Parathyroid adenoma (tissue), 2 donors: ENCODE measurements at regions not wholly inside any gene's neighbourhood (a gene's known extent, or its start where the extent isn't known, plus 50 kb on each side); places are given as distances from the start of the nearest gene placed in this dataset.

Source experiments
- H2AFZ ChIP-seq: fragments of 300-600 bp; sonication (generic); one replicate; pipeline ENCODE4 v1.7.0; 2017; ENCODE audit warnings: antibody characterized with exemption, mild to moderate bottlenecking
- H3K27ac ChIP-seq: fragments of 300-600 bp; sonication (generic); one replicate; pipeline ENCODE4 v1.7.0; 2017
- H3K27me3 ChIP-seq: fragments of 300-600 bp; sonication (generic); one replicate; pipeline ENCODE4 v1.7.0; 2017; ENCODE audit warnings: low read length; ENCODE audit not compliant: control insufficient read depth, insufficient read depth
- H3K36me3 ChIP-seq: fragments of 300-600 bp; sonication (generic); one replicate; pipeline ENCODE4 v1.7.0; 2017; ENCODE audit warnings: low read length; ENCODE audit not compliant: control insufficient read depth, insufficient read depth
- H3K4me1 ChIP-seq: fragments of 300-600 bp; sonication (generic); one replicate; pipeline ENCODE4 v1.7.0; 2017; ENCODE audit warnings: control low read depth
- H3K4me2 ChIP-seq: fragments of 300-600 bp; sonication (generic); one replicate; pipeline ENCODE4 v1.7.0; 2017; ENCODE audit warnings: low read length
- H3K4me3 ChIP-seq: fragments of 300-600 bp; sonication (generic); one replicate; pipeline ENCODE4 v1.7.0; 2017; ENCODE audit warnings: low read depth, low read length
- H3K79me2 ChIP-seq: fragments of 300-600 bp; sonication (generic); one replicate; pipeline ENCODE4 v1.7.0; 2017; ENCODE audit warnings: control low read depth
- H3K9ac ChIP-seq: fragments of 300-600 bp; sonication (generic); one replicate; pipeline ENCODE4 v1.7.0; 2017; ENCODE audit warnings: mild to moderate bottlenecking
- H3K9me3 ChIP-seq: fragments of 300-600 bp; sonication (generic); one replicate; pipeline ENCODE4 v1.7.0; 2017; ENCODE audit warnings: low read length; ENCODE audit not compliant: control insufficient read depth
- TF ChIP-seq, protein P1 (sequence below): fragments of 300-600 bp; sonication (generic); IDR thresholded peaks from one replicate; pipeline ENCODE4 v1.7.0; 2017; ENCODE audit warnings: antibody characterized with exemption, mild to moderate bottlenecking
- donor health status: primary hyperparathyroidism.

DNA sequence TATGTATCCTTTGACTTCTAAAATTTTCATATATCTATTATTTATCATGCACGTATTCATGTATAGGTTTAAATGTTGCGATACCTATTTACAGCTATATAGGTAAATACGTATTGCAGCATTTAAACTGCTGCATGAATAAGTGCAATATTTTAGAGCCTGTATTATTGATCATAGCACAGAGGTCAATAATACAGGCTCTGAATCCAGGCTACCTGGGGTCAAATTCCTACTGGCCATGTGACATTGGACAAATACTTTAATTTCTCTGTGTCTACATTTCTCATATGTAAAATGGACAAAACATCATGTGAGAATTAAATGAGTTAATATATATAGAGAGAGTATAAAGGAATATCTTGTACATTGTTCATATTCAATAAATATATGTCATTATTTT, 352.9 kb upstream of the ROBO2 start:
- H3K4me3 ChIP-seq = no peak overlapping the region
- TF ChIP-seq, protein P1, sequence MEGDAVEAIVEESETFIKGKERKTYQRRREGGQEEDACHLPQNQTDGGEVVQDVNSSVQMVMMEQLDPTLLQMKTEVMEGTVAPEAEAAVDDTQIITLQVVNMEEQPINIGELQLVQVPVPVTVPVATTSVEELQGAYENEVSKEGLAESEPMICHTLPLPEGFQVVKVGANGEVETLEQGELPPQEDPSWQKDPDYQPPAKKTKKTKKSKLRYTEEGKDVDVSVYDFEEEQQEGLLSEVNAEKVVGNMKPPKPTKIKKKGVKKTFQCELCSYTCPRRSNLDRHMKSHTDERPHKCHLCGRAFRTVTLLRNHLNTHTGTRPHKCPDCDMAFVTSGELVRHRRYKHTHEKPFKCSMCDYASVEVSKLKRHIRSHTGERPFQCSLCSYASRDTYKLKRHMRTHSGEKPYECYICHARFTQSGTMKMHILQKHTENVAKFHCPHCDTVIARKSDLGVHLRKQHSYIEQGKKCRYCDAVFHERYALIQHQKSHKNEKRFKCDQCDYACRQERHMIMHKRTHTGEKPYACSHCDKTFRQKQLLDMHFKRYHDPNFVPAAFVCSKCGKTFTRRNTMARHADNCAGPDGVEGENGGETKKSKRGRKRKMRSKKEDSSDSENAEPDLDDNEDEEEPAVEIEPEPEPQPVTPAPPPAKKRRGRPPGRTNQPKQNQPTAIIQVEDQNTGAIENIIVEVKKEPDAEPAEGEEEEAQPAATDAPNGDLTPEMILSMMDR = no peak
- H3K4me1 ChIP-seq = no peaks in the 10 kb centered on the region
- no peaks in the 10 kb centered on the region for H3K27me3 ChIP-seq
- H3K9ac ChIP-seq = no peak overlapping the region
- no peak overlapping the region for H3K27ac ChIP-seq
- H3K4me2 ChIP-seq = no peak overlapping the region
- H3K36me3 ChIP-seq = no peaks in the 10 kb centered on the region
- H2AFZ ChIP-seq = no peak overlapping the region
- H3K9me3 ChIP-seq = no peaks in the 10 kb centered on the region
- no peaks in the 10 kb centered on the region for H3K79me2 ChIP-seq

DNA sequence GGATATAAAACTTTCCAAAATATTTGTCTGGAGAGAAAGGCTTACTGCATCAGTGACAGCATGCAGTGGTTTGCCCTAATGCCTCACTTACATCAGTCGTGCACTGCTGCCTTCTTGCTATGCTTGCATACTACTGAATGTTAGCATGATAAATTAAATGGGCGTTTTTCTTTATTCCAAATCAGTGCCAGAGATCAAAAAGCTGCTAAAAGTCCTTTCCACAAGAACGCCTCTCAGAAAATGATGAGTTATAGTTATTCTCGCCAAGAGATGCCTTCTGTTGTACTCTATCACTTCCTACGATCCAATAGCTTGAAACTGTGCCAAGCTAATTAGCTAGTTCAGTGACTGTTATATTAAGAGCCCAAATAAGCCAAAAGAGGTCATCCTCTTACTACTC, 345.8 kb upstream of the ROBO2 start:
- H3K4me3 ChIP-seq = no peak overlapping the region
- no peaks in the 10 kb centered on the region for H3K36me3 ChIP-seq

DNA sequence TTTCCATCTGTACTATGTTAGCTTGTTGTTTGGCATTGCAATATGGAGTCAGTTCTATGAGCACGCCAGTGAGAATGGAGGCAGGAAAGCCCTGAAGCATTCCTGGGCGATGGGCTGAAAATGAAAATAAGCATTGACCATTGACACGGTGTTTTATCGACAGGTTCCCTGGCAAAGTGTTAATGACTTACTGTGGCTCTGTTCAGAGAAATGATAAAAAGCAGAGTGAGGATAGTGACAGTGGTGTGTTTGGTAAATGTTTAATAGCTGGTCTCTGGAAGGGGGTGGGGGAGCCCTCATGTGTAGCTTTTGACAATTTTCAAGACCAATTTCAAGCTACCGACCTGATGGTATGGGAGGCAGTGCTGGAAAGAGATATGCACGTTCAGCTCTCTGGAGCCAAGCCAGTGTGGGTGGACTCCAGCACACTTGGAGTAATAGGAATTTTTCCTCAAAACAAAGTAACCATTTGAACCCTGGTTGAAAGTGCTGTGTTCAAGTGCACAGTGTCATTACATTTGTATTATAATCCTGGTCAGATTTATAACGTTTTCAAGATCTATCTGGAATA, 341.7 kb upstream of the ROBO2 start:
- TF ChIP-seq, protein P1 = no peak
- no peaks in the 10 kb centered on the region for H3K36me3 ChIP-seq
- H3K4me3 ChIP-seq = no peak overlapping the region
- H3K27me3 ChIP-seq = no peaks in the 10 kb centered on the region
- no peaks in the 10 kb centered on the region for H3K4me1 ChIP-seq
- H3K27ac ChIP-seq = no peak overlapping the region
- H3K9me3 ChIP-seq = no peaks in the 10 kb centered on the region
- H2AFZ ChIP-seq = no peak overlapping the region
- H3K79me2 ChIP-seq = no peaks in the 10 kb centered on the region
- H3K9ac ChIP-seq = no peak overlapping the region
- H3K4me2 ChIP-seq = no peak overlapping the region

More for the DNA sequence above, 345.8 kb upstream of the ROBO2 start:
- TF ChIP-seq, protein P1 = no peak
- Histone ChIP-seq H3K9me3 (no peaks in the 10 kb centered on the region), H3K4me2 (no peak overlapping the region), H3K9ac (no peak overlapping the region), H3K27ac (no peak overlapping the region), H3K27me3 (no peaks in the 10 kb centered on the region), H3K4me1 (no peaks in the 10 kb centered on the region), H3K79me2 (no peaks in the 10 kb centered on the region), H2AFZ (no peak overlapping the region)

DNA sequence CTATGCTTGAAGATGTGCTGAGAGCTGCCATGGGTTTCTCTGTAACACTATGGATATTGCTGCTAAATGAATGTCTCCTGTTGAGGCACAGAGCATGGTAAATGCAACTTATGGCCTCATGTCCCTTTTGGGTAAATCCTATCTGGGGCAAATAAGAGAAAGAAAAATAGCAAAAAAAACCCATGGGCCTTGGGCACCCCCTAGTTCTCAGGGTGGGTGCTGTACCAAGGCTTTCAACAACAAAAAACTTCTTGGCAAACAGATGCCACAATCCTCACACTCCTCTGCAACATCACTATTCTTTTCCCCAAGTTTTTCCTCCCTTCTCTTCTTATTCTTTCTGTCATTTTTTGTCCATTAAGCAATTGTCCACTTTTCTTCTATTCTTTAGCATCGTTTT, 340.1 kb upstream of the ROBO2 start:
- Histone ChIP-seq H3K79me2 (no peaks in the 10 kb centered on the region), H3K27me3 (no peaks in the 10 kb centered on the region), H3K36me3 (no peaks in the 10 kb centered on the region), H3K4me3 (no peak overlapping the region), H3K4me1 (no peaks in the 10 kb centered on the region), H3K9me3 (no peaks in the 10 kb centered on the region), H3K9ac (no peak overlapping the region), H2AFZ (no peak overlapping the region), H3K27ac (no peak overlapping the region), H3K4me2 (no peak overlapping the region)
- TF ChIP-seq, protein P1 = no peak

DNA sequence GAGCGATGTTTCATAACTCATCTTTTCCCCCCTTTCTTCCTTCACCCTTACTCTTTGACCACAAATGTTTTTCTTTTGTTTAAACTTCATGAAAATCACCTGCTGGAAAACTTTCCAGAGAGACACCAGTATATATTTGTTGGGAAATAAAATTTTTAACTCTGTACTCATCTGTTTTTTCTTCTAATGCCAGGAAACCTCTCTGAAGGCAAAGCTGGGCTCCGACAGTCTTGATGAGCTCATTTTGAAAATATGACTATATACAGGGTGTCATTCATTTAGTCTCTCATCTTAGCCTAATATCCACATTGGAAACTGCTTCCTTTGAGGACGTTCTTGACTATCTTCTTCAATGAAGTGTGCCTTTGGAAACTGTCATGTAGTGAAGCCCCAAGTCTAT, 339.6 kb upstream of the ROBO2 start:
- no peaks in the 10 kb centered on the region for H3K4me1 ChIP-seq
- no peaks in the 10 kb centered on the region for H3K36me3 ChIP-seq
- TF ChIP-seq, protein P1 = no peak
- no peak overlapping the region for H3K27ac ChIP-seq
- no peaks in the 10 kb centered on the region for H3K27me3 ChIP-seq
- H3K4me2 ChIP-seq = no peak overlapping the region
- H3K4me3 ChIP-seq = no peak overlapping the region
- no peaks in the 10 kb centered on the region for H3K9me3 ChIP-seq
- H2AFZ ChIP-seq = no peak overlapping the region
- no peak overlapping the region for H3K9ac ChIP-seq
- no peaks in the 10 kb centered on the region for H3K79me2 ChIP-seq
